Ovary (tissue), 7 donors: ENCODE measurements at regions not wholly inside any gene's neighbourhood (a gene's known extent, or its start where the extent isn't known, plus 50 kb on each side); places are given as distances from the start of the nearest gene placed in this dataset.

Experiments
- DNase-seq, 5 donors: peaks; one replicate each; pipeline ENCODE4 v3.0.0-alpha.2; 2019 to 2020
- H3K27ac ChIP-seq, 2 donors: fragments of 200-600 bp; one replicate each; pipeline versions ENCODE4 v1.5.1 to v1.8.0; 2019 to 2022
- H3K27me3 ChIP-seq: fragments of 200-600 bp; one replicate; pipeline ENCODE4 v1.8.0; 2022
- H3K36me3 ChIP-seq: fragments of 200-600 bp; sonication (generic); one replicate; pipeline ENCODE4 v1.5.1; 2019
- H3K4me1 ChIP-seq: one replicate; pipeline ENCODE4 v1.8.1; 2013; ENCODE audit warnings: mild to moderate bottlenecking, moderate library complexity; ENCODE audit not compliant: insufficient read depth
- H3K4me3 ChIP-seq: fragments of 200-600 bp; sonication (generic); one replicate; pipeline ENCODE4 v1.5.1; 2017
- H3K9me3 ChIP-seq, 2 donors: fragments of 200-600 bp in 1 of 2; sonication (generic) in 1 of 2; one replicate each; pipeline versions ENCODE4 v1.5.1 to v1.8.1; 2013 to 2019; ENCODE audit warnings: mild to moderate bottlenecking in 1 of 2, moderate library complexity in 1 of 2
- EP300 ChIP-seq: sonication (generic); formaldehyde crosslinking; IDR thresholded peaks from one replicate; pipeline ENCODE4 v1.6.1; 2017; ENCODE audit warnings: antibody characterized with exemption
- POLR2A ChIP-seq: fragments of 450-650 bp; IDR thresholded peaks from one replicate; pipeline ENCODE4 v1.6.1; 2017; ENCODE audit warnings: antibody characterized with exemption, mild to moderate bottlenecking, moderate library complexity
- WGBS, 3 donors: extraction: QIAGEN DNeasy Blood & Tissue Kit in 1 of 3; methylation state at CpG; one replicate each; pipeline versions ENCODE4 v1.1.5 to v1.1.7; 2013 to 2017; 5-methylcytosine and 5-hydroxymethylcytosine counted together
- intact Hi-C, 4 donors: fragments of 100-400 bp; cut with DNase I; formaldehyde crosslinking; loops; one replicate each; pipeline versions ENCODE4 v1.11.0 to v1.15.1; 2022 to 2023
- TF ChIP-seq, protein P1 (sequence below), 3 donors: fragments of 450-650 bp in 2 of 3; fragments of 200-600 bp in 1 of 3; IDR thresholded peaks; one replicate each; pipeline versions ENCODE4 v1.5.1 to v1.8.0; 2016 to 2022; ENCODE audit warnings: antibody characterized with exemption in 3 of 3, mild to moderate bottlenecking in 1 of 3
- donor health status: DM: no; HTN: no; CAD: no; lungs with moderate emphysema.
- donor health status: DM: no; HTN: no; CAD: no.
- donor health status: Bipolar disorder and iron deficiency.
- donor health status: DM: no; HTN: no; CAD: no.
- donor health status: DM: yes; HTN: yes; CAD: no.

DNA sequence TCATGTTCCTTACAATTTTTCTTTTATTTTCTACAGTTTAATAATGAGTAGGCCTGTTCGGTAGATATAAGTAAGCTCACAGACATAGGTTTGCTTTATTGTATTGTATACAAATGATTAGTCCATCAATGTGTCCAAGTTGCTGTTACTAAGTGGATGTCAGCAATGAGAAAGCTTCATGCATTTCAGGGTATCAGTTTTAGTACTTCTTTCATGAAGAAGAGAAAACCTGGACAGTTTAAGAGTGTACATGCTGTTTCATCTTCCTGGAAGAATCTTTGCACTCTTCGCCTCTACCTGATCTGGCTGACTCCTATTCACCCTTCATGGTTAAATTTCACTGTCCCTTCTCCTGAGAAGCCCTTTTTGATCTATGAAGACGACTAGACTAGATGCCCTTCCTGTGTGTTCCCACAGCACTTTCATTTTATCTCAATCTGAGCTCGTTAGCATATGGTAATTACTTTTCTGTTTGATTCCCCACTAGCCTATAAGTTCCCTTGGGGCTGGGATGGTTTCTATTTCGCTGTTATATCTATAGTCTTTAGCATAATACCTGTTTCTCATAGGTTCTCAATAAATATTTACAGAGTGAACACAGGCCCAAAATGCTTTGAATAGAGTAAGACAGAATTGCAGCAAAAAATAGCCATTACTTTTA lies 70.7 kb downstream of the CETN3 start:
- intact Hi-C loops: no loop called here
- Histone ChIP-seq H3K4me3 (no peak overlapping the region), H3K27ac (no peak overlapping the region), H3K36me3 (no peaks in the 10 kb centered on the region), H3K4me1 (no peaks in the 10 kb centered on the region), H3K27me3 (no peaks in the 10 kb centered on the region), H3K9me3 (no peaks in the 10 kb centered on the region)
- no peak for DNase-seq
- TF ChIP-seq EP300 (no peak), POLR2A (no peak)
- TF ChIP-seq, protein P1, sequence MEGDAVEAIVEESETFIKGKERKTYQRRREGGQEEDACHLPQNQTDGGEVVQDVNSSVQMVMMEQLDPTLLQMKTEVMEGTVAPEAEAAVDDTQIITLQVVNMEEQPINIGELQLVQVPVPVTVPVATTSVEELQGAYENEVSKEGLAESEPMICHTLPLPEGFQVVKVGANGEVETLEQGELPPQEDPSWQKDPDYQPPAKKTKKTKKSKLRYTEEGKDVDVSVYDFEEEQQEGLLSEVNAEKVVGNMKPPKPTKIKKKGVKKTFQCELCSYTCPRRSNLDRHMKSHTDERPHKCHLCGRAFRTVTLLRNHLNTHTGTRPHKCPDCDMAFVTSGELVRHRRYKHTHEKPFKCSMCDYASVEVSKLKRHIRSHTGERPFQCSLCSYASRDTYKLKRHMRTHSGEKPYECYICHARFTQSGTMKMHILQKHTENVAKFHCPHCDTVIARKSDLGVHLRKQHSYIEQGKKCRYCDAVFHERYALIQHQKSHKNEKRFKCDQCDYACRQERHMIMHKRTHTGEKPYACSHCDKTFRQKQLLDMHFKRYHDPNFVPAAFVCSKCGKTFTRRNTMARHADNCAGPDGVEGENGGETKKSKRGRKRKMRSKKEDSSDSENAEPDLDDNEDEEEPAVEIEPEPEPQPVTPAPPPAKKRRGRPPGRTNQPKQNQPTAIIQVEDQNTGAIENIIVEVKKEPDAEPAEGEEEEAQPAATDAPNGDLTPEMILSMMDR (IDR thresholded peaks at IDR 0.05): no peak
- 61 to 68% (median 68%) methylated on average over 5 of the region's 5 CpGs for WGBS, 3 donors

DNA sequence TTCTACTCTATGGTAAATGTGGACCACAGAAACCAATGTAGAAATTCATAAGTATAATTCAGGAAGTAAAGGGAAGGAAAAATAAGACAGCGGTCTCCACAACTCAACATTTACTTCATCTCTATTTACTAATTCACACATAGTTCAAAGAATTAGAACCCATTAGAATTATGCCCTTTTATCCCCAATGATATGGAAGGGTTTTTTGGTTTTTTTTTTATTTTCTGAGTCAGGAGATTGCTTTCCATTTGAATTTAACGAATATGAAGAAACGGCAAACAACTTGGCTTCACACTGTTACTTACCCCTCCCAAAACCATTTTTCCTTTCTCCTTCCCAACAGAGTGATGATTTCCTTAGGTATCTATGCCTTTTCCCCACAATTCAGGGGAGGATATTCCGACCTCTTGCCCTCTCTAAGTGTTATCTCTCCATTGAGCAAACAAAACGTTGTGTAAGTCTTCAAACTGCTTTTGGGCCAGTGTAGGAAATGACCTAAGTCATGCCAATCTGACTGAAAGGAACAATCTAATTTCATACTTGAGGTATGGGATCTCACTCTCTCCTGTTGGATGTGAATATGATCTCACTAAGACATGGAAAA lies 72.0 kb downstream of the CETN3 start:
- H3K9me3 ChIP-seq: no peaks in the 10 kb centered on the region
- H3K4me1 ChIP-seq: no peaks in the 10 kb centered on the region
- TF ChIP-seq EP300: no peak
- TF ChIP-seq, protein P1 (IDR thresholded peaks at IDR 0.05): no peak
- TF ChIP-seq POLR2A: no peak
- no peak overlapping the region for H3K4me3 ChIP-seq
- intact Hi-C loops: no loop called here
- H3K27me3 ChIP-seq: no peaks in the 10 kb centered on the region
- no peak overlapping the region for H3K27ac ChIP-seq
- no peaks in the 10 kb centered on the region for H3K36me3 ChIP-seq
- 63 to 73% (median 70%) methylated on average over 5 of the region's 5 CpGs for WGBS, 3 donors
- no peak for DNase-seq

DNA sequence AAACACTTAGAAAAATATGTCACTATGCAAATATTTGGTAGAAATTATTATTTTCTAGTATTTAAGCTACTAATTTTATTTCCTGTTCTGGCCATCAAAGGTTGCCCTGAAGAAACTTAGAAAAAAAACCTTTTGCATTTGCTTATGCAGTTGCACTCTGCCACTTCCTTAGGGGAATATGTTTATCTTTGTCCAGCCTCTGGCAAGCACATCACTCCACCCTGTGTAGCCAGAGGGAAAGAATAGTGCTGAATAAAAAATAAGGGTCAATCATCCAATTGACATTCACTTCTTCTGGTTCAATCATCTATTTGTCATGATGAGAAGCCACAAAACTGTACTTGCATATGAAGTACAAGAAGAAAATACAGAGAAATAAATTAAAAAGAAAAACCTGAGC lies 72.8 kb downstream of the CETN3 start:
- Histone ChIP-seq H3K27me3 (no peaks in the 10 kb centered on the region), H3K4me3 (no peak overlapping the region), H3K4me1 (no peaks in the 10 kb centered on the region), H3K36me3 (no peaks in the 10 kb centered on the region), H3K9me3 (no peaks in the 10 kb centered on the region), H3K27ac (no peak overlapping the region)
- no peak for DNase-seq
- TF ChIP-seq, protein P1 (IDR thresholded peaks at IDR 0.05): no peak
- TF ChIP-seq EP300 (no peak), POLR2A (no peak)
- intact Hi-C loops: no loop called here

- WGBS, 3 donors: 10 to 14% (median 13%) methylated on average over 1 of the region's 1 CpG
- Histone ChIP-seq H3K9me3 (no peaks in the 10 kb centered on the region), H3K36me3 (no peaks in the 10 kb centered on the region), H3K4me1 (no peaks in the 10 kb centered on the region), H3K27ac (no peak overlapping the region), H3K27me3 (no peaks in the 10 kb centered on the region), H3K4me3 (no peak overlapping the region)
- intact Hi-C loops: no loop called here
- DNase-seq: no peak
- TF ChIP-seq, protein P1 (IDR thresholded peaks at IDR 0.05): no peak
- TF ChIP-seq POLR2A (no peak), EP300 (no peak)
Measured at GRCh38 chr5:90334741-90335140, 74.8 kb downstream of the CETN3 start.
